GM23248 (cell line): ENCODE measurements at regions not wholly inside any gene's neighbourhood (a gene's known extent, or its start where the extent isn't known, plus 50 kb on each side); places are given as distances from the start of the nearest gene placed in this dataset.

Experiments
- DNase-seq: peaks from one replicate; pipeline ENCODE4 v3.0.0-alpha.2; 2015
- H2AFZ ChIP-seq: fragments of 200-600 bp; sonication (generic); 2 replicates; pipeline ENCODE4 v1.6.1; 2016; ENCODE audit warnings: antibody characterized with exemption
- H3F3A ChIP-seq: fragments of 200-600 bp; sonication (generic); 2 replicates; pipeline ENCODE4 v1.6.1; 2016; ENCODE audit warnings: mild to moderate bottlenecking, antibody characterized with exemption, mixed run types; ENCODE audit not compliant: insufficient read depth
- H3K27ac ChIP-seq: fragments of 200-600 bp; sonication (generic); 2 replicates; pipeline ENCODE4 v1.5.1; 2016; ENCODE audit warnings: mild to moderate bottlenecking
- H3K27me3 ChIP-seq: fragments of 200-600 bp; sonication (generic); replicated peaks from 2 replicates; pipeline ENCODE4 v1.6.1; 2016; ENCODE audit warnings: mild to moderate bottlenecking; ENCODE audit not compliant: insufficient read depth
- H3K36me3 ChIP-seq: fragments of 200-600 bp; sonication (generic); 2 replicates; pipeline ENCODE4 v1.6.1; 2016; ENCODE audit warnings: low read depth, mild to moderate bottlenecking
- H3K4me1 ChIP-seq: fragments of 200-600 bp; sonication (generic); 2 replicates; pipeline ENCODE4 v1.6.1; 2016; ENCODE audit warnings: mild to moderate bottlenecking; ENCODE audit not compliant: insufficient read depth
- H3K4me2 ChIP-seq: fragments of 200-600 bp; sonication (generic); one replicate; pipeline ENCODE4 v1.6.1; 2016; ENCODE audit warnings: mild to moderate bottlenecking; ENCODE audit not compliant: unreplicated experiment
- H3K4me3 ChIP-seq: fragments of 200-600 bp; sonication (generic); 2 replicates; pipeline ENCODE4 v1.5.1; 2016; ENCODE audit warnings: mild to moderate bottlenecking
- H3K79me2 ChIP-seq: fragments of 200-600 bp; sonication (generic); 2 replicates; pipeline ENCODE4 v1.6.1; 2016; ENCODE audit warnings: mild to moderate bottlenecking; ENCODE audit not compliant: insufficient read depth
- H3K9ac ChIP-seq: fragments of 200-600 bp; sonication (generic); 2 replicates; pipeline ENCODE4 v1.6.1; 2016; ENCODE audit warnings: mild to moderate bottlenecking
- H3K9me2 ChIP-seq: fragments of 200-600 bp; sonication (generic); 2 replicates; pipeline ENCODE4 v1.6.1; 2016; ENCODE audit warnings: mixed run types, mild to moderate bottlenecking, moderate library complexity; ENCODE audit not compliant: insufficient read depth
- H3K9me3 ChIP-seq: fragments of 200-600 bp; sonication (generic); one replicate; pipeline ENCODE4 v1.6.1; 2017; ENCODE audit warnings: low read depth
- H4K20me1 ChIP-seq: fragments of 200-600 bp; sonication (generic); 2 replicates; pipeline ENCODE4 v1.6.0; 2016; ENCODE audit not compliant: insufficient read depth
- EZH2 ChIP-seq: fragments of 200-600 bp; sonication (generic); IDR thresholded peaks from 2 replicates; pipeline ENCODE4 v1.6.1; 2018; ENCODE audit warnings: antibody characterized with exemption, mild to moderate bottlenecking; ENCODE audit not compliant: insufficient read depth, poor library complexity, severe bottlenecking
- EZH2phosphoT487 ChIP-seq: fragments of 200-600 bp; sonication (generic); IDR thresholded peaks from 2 replicates; pipeline ENCODE4 v1.6.1; 2018; ENCODE audit warnings: antibody characterized with exemption, moderate library complexity, mild to moderate bottlenecking, low read depth; ENCODE audit not compliant: insufficient read depth
- WGBS, 2 experiments: methylation state at CpG; one replicate each; pipeline ENCODE4 v1.1.6; 2015 to 2017; ENCODE audit warnings: low lambda C conversion rate in 2 of 2, low coverage in 1 of 2; ENCODE audit errors: missing lambda C conversion rate in 2 of 2; 5-methylcytosine and 5-hydroxymethylcytosine counted together
- in situ Hi-C: fragments of 300-500 bp; cut with MboI; formaldehyde crosslinking; loops from 2 replicates; pipeline ENCODE4 v1.15.0; 2020

DNA sequence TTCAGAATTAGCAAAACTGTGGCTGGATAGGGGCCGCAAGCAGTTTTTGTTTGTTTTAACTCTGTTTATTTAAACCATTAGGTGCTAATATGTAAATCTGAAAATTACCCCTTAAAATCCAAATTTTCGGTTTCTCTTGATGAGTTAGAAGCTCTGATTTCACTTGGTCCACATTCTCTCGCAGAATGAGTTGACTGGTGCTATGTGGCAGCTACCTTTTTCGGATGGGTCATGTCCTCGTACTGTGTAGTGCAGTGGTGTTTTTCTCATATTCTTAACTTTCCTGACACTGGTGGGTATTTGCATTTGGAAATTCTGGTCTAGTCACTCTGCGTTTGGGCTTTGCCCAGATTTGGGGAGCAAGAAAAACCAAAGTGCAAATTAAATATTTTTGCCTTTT, 87.1 kb downstream of the DIPK2A start:
- no peak overlapping the region for H3K9ac ChIP-seq
- H3K4me2 ChIP-seq: no peak overlapping the region
- no peak for TF ChIP-seq EZH2
- no peak for TF ChIP-seq EZH2phosphoT487
- H3K36me3 ChIP-seq: no peaks in the 10 kb centered on the region
- no peak overlapping the region for H3K27ac ChIP-seq
- no peak overlapping the region for H2AFZ ChIP-seq
- in situ Hi-C loops: no loop called here
- DNase-seq: no peak
- no peaks in the 10 kb centered on the region for H4K20me1 ChIP-seq
- no peaks in the 10 kb centered on the region for H3K79me2 ChIP-seq
- no peaks in the 10 kb centered on the region for H3K27me3 ChIP-seq
- H3K9me2 ChIP-seq: no peaks in the 10 kb centered on the region
- no peaks in the 10 kb centered on the region for H3K9me3 ChIP-seq
- H3K4me1 ChIP-seq: peaks cover 25% of the 10 kb centered on the region
- 95 to 99% methylated on average over 6 of the region's 6 CpGs for WGBS, 2 experiments
- peaks cover 23% of the 10 kb centered on the region for H3F3A ChIP-seq
- H3K4me3 ChIP-seq: no peak overlapping the region

DNA sequence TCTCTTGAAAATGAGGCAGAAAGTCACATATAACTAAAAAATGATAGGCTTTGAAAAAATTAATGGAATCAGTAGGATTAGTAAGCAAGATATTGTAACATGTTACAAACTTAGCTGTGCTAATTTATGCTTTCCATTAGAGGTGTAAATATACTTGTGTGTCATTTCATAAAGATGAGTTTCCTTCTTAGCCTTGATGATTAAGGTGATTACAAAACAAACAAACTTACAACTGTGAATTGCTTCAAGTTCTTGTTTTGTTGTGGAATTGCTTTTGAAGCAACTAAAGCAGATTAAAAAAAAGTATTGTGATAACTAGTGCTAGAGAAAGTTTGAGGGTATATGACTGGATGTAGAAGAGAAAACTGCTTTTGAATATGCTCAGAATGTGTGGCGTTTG, 87.9 kb downstream of the DIPK2A start:
- Histone ChIP-seq H3K4me2 (no peak overlapping the region), H3K36me3 (no peaks in the 10 kb centered on the region), H4K20me1 (no peaks in the 10 kb centered on the region), H3K9ac (no peak overlapping the region), H3K27ac (no peak overlapping the region), H3K4me1 (peaks cover 17% of the 10 kb centered on the region), H3K9me2 (no peaks in the 10 kb centered on the region), H2AFZ (no peak overlapping the region), H3K27me3 (no peaks in the 10 kb centered on the region), H3K79me2 (no peaks in the 10 kb centered on the region), H3K4me3 (no peak overlapping the region), H3K9me3 (no peaks in the 10 kb centered on the region), H3F3A (peaks cover 18% of the 10 kb centered on the region)
- TF ChIP-seq EZH2: no peak
- 91 to 100% methylated on average over 1 of the region's 1 CpG for WGBS, 2 experiments
- DNase-seq: no peak
- in situ Hi-C loops: no loop called here

GRCh38 chr3:144060881-144061280, 89.3 kb downstream of the DIPK2A start:
- Histone ChIP-seq H3K4me3 (no peak overlapping the region), H4K20me1 (no peaks in the 10 kb centered on the region), H3K4me2 (no peak overlapping the region), H3K27me3 (no peaks in the 10 kb centered on the region), H3K79me2 (no peaks in the 10 kb centered on the region), H3F3A (0 out of 2 replicates have a peak, but pooled peaks cover 7% of the 10 kb centered on the region), H2AFZ (no peak overlapping the region), H3K36me3 (no peaks in the 10 kb centered on the region), H3K9me2 (no peaks in the 10 kb centered on the region), H3K27ac (no peak overlapping the region), H3K9me3 (no peaks in the 10 kb centered on the region), H3K9ac (no peak overlapping the region), H3K4me1 (peaks cover 3% of the 10 kb centered on the region)
- no peak for TF ChIP-seq EZH2phosphoT487
- TF ChIP-seq EZH2: no peak
- WGBS, 2 experiments: 94 to 95% methylated on average over 11 of the region's 11 CpGs
- in situ Hi-C loops: no loop called here
- DNase-seq: no peak

- Histone ChIP-seq H3K27ac (no peak overlapping the region), H3K36me3 (no peaks in the 10 kb centered on the region), H3F3A (no peaks in the 10 kb centered on the region), H3K4me1 (no peaks in the 10 kb centered on the region), H3K79me2 (no peaks in the 10 kb centered on the region), H3K9me3 (no peaks in the 10 kb centered on the region), H3K9ac (no peak overlapping the region), H3K9me2 (no peaks in the 10 kb centered on the region), H3K4me3 (no peak overlapping the region), H2AFZ (no peak overlapping the region), H4K20me1 (no peaks in the 10 kb centered on the region), H3K4me2 (no peak overlapping the region), H3K27me3 (no peaks in the 10 kb centered on the region)
- TF ChIP-seq EZH2 (no peak), EZH2phosphoT487 (no peak)
- DNase-seq: no peak
- in situ Hi-C loops: no loop called here
- 42 to 48% methylated on average over 2 of the region's 2 CpGs for WGBS, 2 experiments
Observed at GRCh38 chr3:144063306-144063705, 91.7 kb downstream of the DIPK2A start.

GRCh38 chr3:144067059-144067458, 95.4 kb downstream of the DIPK2A start:
- WGBS, 2 experiments: 57 to 59% methylated on average over 3 of the region's 3 CpGs
- H3K4me3 ChIP-seq: no peak overlapping the region
- in situ Hi-C loops: no loop called here
- H3K9ac ChIP-seq: no peak overlapping the region
- H3K27ac ChIP-seq: no peak overlapping the region
- no peak overlapping the region for H3K4me2 ChIP-seq
- H3F3A ChIP-seq: no peaks in the 10 kb centered on the region
- TF ChIP-seq EZH2phosphoT487: no peak
- no peak for TF ChIP-seq EZH2
- no peaks in the 10 kb centered on the region for H3K9me2 ChIP-seq
- H2AFZ ChIP-seq: no peak overlapping the region
- H3K4me1 ChIP-seq: no peaks in the 10 kb centered on the region
- H3K9me3 ChIP-seq: no peaks in the 10 kb centered on the region
- no peaks in the 10 kb centered on the region for H3K27me3 ChIP-seq
- no peak for DNase-seq
- no peaks in the 10 kb centered on the region for H3K36me3 ChIP-seq
- H4K20me1 ChIP-seq: no peaks in the 10 kb centered on the region
- no peaks in the 10 kb centered on the region for H3K79me2 ChIP-seq
